AG09309 (cell line): ENCODE measurements at regions not wholly inside any gene's neighbourhood (a gene's known extent, or its start where the extent isn't known, plus 50 kb on each side); places are given as distances from the start of the nearest gene placed in this dataset.
"Not testable (repeated sequence)": the region's sequence is repeated elsewhere in the genome, so short reads cannot be mapped to it uniquely, and the experiment has no call there.

Experiments used
- DNase-seq: peaks from one replicate; pipeline ENCODE4 v3.0.0-alpha.2; 2010; ENCODE audit warnings: low read depth
- H3K4me3 ChIP-seq: 2 replicates; pipeline ENCODE4 v1.5.1; 2011; ENCODE audit warnings: mild to moderate bottlenecking, low read depth, low read length, moderate library complexity; ENCODE audit not compliant: control insufficient read depth
- TF ChIP-seq, protein P1 (sequence below): IDR thresholded peaks from 2 replicates; pipeline ENCODE4 v1.5.1; 2011; ENCODE audit warnings: mild to moderate bottlenecking, low read depth, low read length, inconsistent platforms; ENCODE audit not compliant: insufficient read depth, control insufficient read depth; ENCODE audit errors: missing control alignments

DNA sequence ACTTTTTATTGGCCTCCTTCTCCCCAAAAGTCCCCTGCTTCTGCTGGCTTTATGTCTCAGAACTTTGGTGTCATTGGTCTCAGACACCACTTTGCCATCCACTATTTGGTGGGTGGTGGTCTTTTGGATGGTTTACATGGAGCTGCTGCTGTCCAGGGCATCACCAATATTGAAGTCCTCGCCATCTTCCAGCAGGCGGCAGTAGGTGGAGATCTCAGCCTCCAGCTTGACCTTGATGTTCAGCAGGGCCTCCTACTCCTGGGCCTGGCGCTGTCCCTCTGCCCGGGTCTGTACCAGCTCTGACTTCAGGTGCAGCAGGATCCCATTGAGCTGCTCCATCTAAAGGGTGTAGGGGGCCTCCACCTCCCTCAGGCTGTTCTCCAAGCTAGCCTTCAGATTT is 148.4 kb upstream of the FOXA2 start:
- TF ChIP-seq, protein P1, sequence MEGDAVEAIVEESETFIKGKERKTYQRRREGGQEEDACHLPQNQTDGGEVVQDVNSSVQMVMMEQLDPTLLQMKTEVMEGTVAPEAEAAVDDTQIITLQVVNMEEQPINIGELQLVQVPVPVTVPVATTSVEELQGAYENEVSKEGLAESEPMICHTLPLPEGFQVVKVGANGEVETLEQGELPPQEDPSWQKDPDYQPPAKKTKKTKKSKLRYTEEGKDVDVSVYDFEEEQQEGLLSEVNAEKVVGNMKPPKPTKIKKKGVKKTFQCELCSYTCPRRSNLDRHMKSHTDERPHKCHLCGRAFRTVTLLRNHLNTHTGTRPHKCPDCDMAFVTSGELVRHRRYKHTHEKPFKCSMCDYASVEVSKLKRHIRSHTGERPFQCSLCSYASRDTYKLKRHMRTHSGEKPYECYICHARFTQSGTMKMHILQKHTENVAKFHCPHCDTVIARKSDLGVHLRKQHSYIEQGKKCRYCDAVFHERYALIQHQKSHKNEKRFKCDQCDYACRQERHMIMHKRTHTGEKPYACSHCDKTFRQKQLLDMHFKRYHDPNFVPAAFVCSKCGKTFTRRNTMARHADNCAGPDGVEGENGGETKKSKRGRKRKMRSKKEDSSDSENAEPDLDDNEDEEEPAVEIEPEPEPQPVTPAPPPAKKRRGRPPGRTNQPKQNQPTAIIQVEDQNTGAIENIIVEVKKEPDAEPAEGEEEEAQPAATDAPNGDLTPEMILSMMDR: no peak
- H3K4me3 ChIP-seq: no peak overlapping the region
- DNase-seq: no peak

GRCh38 chr20:22734946-22735647 is 150.7 kb upstream of the FOXA2 start:
- not testable (repeated sequence) for H3K4me3 ChIP-seq, DNase-seq
- TF ChIP-seq, protein P1: peak; percentile 31

DNA sequence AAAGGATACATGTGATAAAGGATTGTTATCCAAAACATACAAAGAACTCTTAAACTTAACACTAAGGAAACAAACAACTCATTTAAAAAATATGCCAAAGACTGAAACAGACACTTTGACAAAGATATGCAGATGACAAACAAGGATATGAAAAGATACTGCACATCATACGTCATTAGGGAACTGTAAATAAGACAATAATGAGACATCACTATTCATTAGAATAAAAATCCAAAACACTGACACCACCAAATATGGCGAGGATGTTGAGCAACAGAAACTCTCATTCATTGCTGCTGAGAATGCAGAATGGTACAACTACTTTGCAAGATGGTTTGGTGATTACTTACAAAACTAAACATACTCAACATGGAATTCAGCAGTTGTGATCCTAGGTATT is 156.5 kb upstream of the FOXA2 start:
- H3K4me3 ChIP-seq: no peak overlapping the region
- DNase-seq: no peak
- TF ChIP-seq, protein P1: no peak

GRCh38 chr20:22744341-22745193 is 160.2 kb upstream of the FOXA2 start:
- TF ChIP-seq, protein P1: no peak
- H3K4me3 ChIP-seq: no peak overlapping the region
- DNase-seq: no peak

DNA sequence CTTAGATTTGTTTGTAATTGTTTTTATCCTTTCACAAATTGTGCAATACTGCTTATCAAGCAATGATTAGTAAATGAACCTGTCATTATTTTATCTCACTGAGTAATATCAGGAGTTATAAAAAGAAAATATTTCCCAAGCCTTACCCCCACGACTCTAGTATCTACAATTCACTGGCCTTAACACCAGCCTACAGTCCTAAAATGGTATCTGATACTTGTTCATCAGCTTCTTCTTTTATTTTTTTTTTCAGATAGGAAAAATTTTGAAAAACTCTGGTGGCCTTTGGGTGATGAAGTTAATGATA is 160.8 kb upstream of the FOXA2 start:
- TF ChIP-seq, protein P1: no peak
- no peak overlapping the region for H3K4me3 ChIP-seq
- no peak for DNase-seq

GRCh38 chr20:22746957-22747356 is 162.6 kb upstream of the FOXA2 start:
- no peak for DNase-seq
- H3K4me3 ChIP-seq: no peak overlapping the region
- TF ChIP-seq, protein P1: no peak
